H1 (cell line): ENCODE measurements at regions not wholly inside any gene's neighbourhood (a gene's known extent, or its start where the extent isn't known, plus 50 kb on each side); places are given as distances from the start of the nearest gene placed in this dataset.

ENCODE experiments used
- CTCF ChIA-PET: fragments of 300-600 bp; sonication (Branson Sonifier 250); formaldehyde crosslinking; loops from one replicate; lab custom pipeline; 2021; ENCODE audit not compliant: partially characterized antibody; lab: Charles Lee
- POLR2A ChIA-PET: fragments of 300-600 bp; sonication (Branson Sonifier 250); formaldehyde crosslinking; loops from one replicate; lab custom pipeline; 2021; ENCODE audit warnings: inconsistent platforms; ENCODE audit not compliant: partially characterized antibody; lab: Charles Lee
- DNase-seq, 2 experiments: peaks; one replicate each; pipeline versions ENCODE4 v3.0.0 to v3.0.0-alpha.2; 2010 to 2022; ENCODE audit warnings: low spot score in 2 of 2, low read depth in 1 of 2, mixed read lengths in 1 of 2
- FAIRE-seq: peaks from 2 replicates; lab custom pipeline; 2011; peaks lifted over from hg19 to GRCh38; lab: Jason Lieb, UNC
- H2AFZ ChIP-seq: 2 replicates; pipeline ENCODE4 v1.8.1; 2012; ENCODE audit warnings: low read length, inconsistent platforms
- H2AK5ac ChIP-seq: 2 replicates; pipeline ENCODE4 v1.6.1; 2013; ENCODE audit warnings: low read depth, low read length
- H2BK120ac ChIP-seq: replicated peaks from 2 replicates; pipeline ENCODE3; 2013; ENCODE audit warnings: low read depth, low read length, inconsistent platforms
- H2BK12ac ChIP-seq: 2 replicates; pipeline ENCODE4 v1.6.1; 2013; ENCODE audit warnings: low read depth, low read length
- H2BK15ac ChIP-seq: 2 replicates; pipeline ENCODE4 v1.6.1; 2013; ENCODE audit warnings: low read length
- H2BK20ac ChIP-seq: 2 replicates; pipeline ENCODE4 v1.6.1; 2013; ENCODE audit warnings: low read length
- H2BK5ac ChIP-seq: 2 replicates; pipeline ENCODE4 v1.6.1; 2013; ENCODE audit warnings: low read depth, low read length
- H3K14ac ChIP-seq: 2 replicates; pipeline ENCODE4 v1.6.1; 2013; ENCODE audit warnings: inconsistent platforms; ENCODE audit not compliant: insufficient read length
- H3K18ac ChIP-seq: 2 replicates; pipeline ENCODE4 v1.6.1; 2013; ENCODE audit warnings: low read length; ENCODE audit errors: extremely low read depth
- H3K23ac ChIP-seq: 2 replicates; pipeline ENCODE4 v1.6.1; 2013; ENCODE audit warnings: inconsistent platforms; ENCODE audit not compliant: insufficient read length
- H3K23me2 ChIP-seq: 2 replicates; pipeline ENCODE4 v1.6.1; 2013; ENCODE audit warnings: low read depth, low read length
- H3K27ac ChIP-seq: 2 replicates; pipeline ENCODE4 v1.6.1; 2011; ENCODE audit warnings: low read depth, low read length, inconsistent platforms
- H3K27me3 ChIP-seq, 4 experiments: replicated peaks in 1 of 4; 1 replicate in 1 of 4; 2 replicates in 3 of 4; pipeline versions ENCODE4 v1.6.1 to v1.8.1; 2011 to 2013; ENCODE audit warnings: low read length in 3 of 4, mild to moderate bottlenecking in 3 of 4, inconsistent platforms in 2 of 4, mixed read lengths in 2 of 4, moderate library complexity in 1 of 4; ENCODE audit not compliant: control insufficient read depth in 3 of 4, insufficient read depth in 3 of 4; ENCODE audit errors: extremely low read depth in 1 of 4
- H3K36me3 ChIP-seq, 4 experiments: 2 replicates each; pipeline versions ENCODE4 v1.6.1 to v1.8.1; 2011 to 2013; ENCODE audit warnings: mild to moderate bottlenecking in 4 of 4, low read length in 3 of 4, moderate library complexity in 2 of 4, control low read depth in 1 of 4, inconsistent platforms in 1 of 4; ENCODE audit not compliant: insufficient read depth in 4 of 4, control insufficient read depth in 2 of 4
- H3K4ac ChIP-seq: replicated peaks from 2 replicates; pipeline ENCODE3; 2013; ENCODE audit warnings: low read length, low read depth, mixed read lengths, inconsistent platforms; ENCODE audit not compliant: insufficient read length
- H3K4me1 ChIP-seq, 4 experiments: replicated peaks in 1 of 4; 1 replicate in 1 of 4; 2 replicates in 3 of 4; pipeline versions ENCODE4 v1.6.1 to v1.8.1; 2011 to 2013; ENCODE audit warnings: low read length in 3 of 4, inconsistent platforms in 2 of 4, mixed read lengths in 1 of 4; ENCODE audit not compliant: insufficient read depth in 4 of 4, control insufficient read depth in 3 of 4
- H3K4me2 ChIP-seq, 2 experiments: 2 replicates each; pipeline versions ENCODE4 v1.6.1 to v1.8.1; 2011 to 2013; ENCODE audit warnings: low read depth in 2 of 2, low read length in 2 of 2, control low read depth in 1 of 2, inconsistent platforms in 1 of 2, mild to moderate bottlenecking in 1 of 2; ENCODE audit not compliant: insufficient read depth in 1 of 2
- H3K4me3 ChIP-seq, 4 experiments: fragments of 200-600, 300-600 bp in 1 of 4; sonication (generic), shearing (Covaris generic), sonication (Bioruptor Twin) in 1 of 4; 2 replicates each; pipeline versions ENCODE4 v1.5.1 to v1.8.1; 2011 to 2016; ENCODE audit warnings: low read length in 4 of 4, low read depth in 3 of 4, control low read depth in 2 of 4, inconsistent platforms in 2 of 4, mild to moderate bottlenecking in 2 of 4, mixed read lengths in 1 of 4, moderate library complexity in 1 of 4; ENCODE audit not compliant: insufficient read depth in 2 of 4; ENCODE audit errors: extremely low read depth in 1 of 4
- H3K56ac ChIP-seq: replicated peaks from 2 replicates; pipeline ENCODE3; 2013; ENCODE audit warnings: low read depth, mild to moderate bottlenecking, mixed read lengths, low read length, inconsistent platforms; ENCODE audit not compliant: insufficient read length
- H3K79me1 ChIP-seq: 2 replicates; pipeline ENCODE4 v1.6.1; 2013; ENCODE audit warnings: low read depth, low read length, control low read depth
- H3K79me2 ChIP-seq, 2 experiments: 2 replicates each; pipeline versions ENCODE4 v1.6.1 to v1.8.1; 2012 to 2013; ENCODE audit warnings: low read length in 2 of 2, mild to moderate bottlenecking in 2 of 2, inconsistent platforms in 1 of 2; ENCODE audit not compliant: insufficient read depth in 2 of 2, control insufficient read depth in 1 of 2
- H3K9ac ChIP-seq, 4 experiments: replicated peaks in 1 of 4; 1 replicate in 1 of 4; 2 replicates in 3 of 4; pipeline versions ENCODE4 v1.6.1 to v1.8.1; 2011 to 2013; ENCODE audit warnings: low read depth in 3 of 4, low read length in 3 of 4, control low read depth in 2 of 4, mild to moderate bottlenecking in 2 of 4, moderate library complexity in 2 of 4, inconsistent platforms in 1 of 4; ENCODE audit errors: extremely low read depth in 1 of 4
- H3K9me3 ChIP-seq, 2 experiments: 2 replicates each; pipeline versions ENCODE4 v1.6.1 to v1.8.1; 2012 to 2013; ENCODE audit warnings: mild to moderate bottlenecking in 2 of 2, moderate library complexity in 2 of 2, control low read depth in 1 of 2, inconsistent platforms in 1 of 2, low read depth in 1 of 2, low read length in 1 of 2, mixed read lengths in 1 of 2; ENCODE audit not compliant: insufficient read depth in 2 of 2
- H4K20me1 ChIP-seq, 2 experiments: replicated peaks in 1 of 2; 2 replicates each; pipeline versions ENCODE3 to v1.8.1; 2011 to 2013; ENCODE audit warnings: inconsistent platforms in 2 of 2, low read length in 2 of 2, mild to moderate bottlenecking in 1 of 2; ENCODE audit not compliant: insufficient read depth in 2 of 2, control insufficient read depth in 1 of 2
- H4K5ac ChIP-seq: 2 replicates; pipeline ENCODE4 v1.6.1; 2013; ENCODE audit warnings: low read length, low read depth, mixed read lengths, inconsistent platforms; ENCODE audit not compliant: insufficient read length
- H4K8ac ChIP-seq: 2 replicates; pipeline ENCODE4 v1.8.0; 2013; ENCODE audit warnings: mild to moderate bottlenecking, moderate library complexity, low read length, inconsistent platforms; ENCODE audit not compliant: insufficient read depth; ENCODE audit errors: extremely low read depth
- H4K91ac ChIP-seq: replicated peaks from 2 replicates; pipeline ENCODE3; 2013; ENCODE audit warnings: low read length, mixed read lengths, inconsistent platforms; ENCODE audit not compliant: insufficient read length
- NANOG ChIP-seq: IDR thresholded peaks from 2 replicates; pipeline ENCODE4 v1.6.1; 2011; ENCODE audit warnings: low read length, low read depth, mild to moderate bottlenecking, inconsistent platforms; ENCODE audit not compliant: insufficient read depth, poor library complexity, severe bottlenecking
- RNF2 ChIP-seq: fragments of 200-900, 300-1000 bp; sonication (generic); IDR thresholded peaks from 2 replicates; pipeline ENCODE4 v1.7.1; 2016; ENCODE audit warnings: borderline replicate concordance, low read depth, mild to moderate bottlenecking, antibody characterized with exemption, low read length; ENCODE audit not compliant: poor library complexity, severe bottlenecking; ENCODE audit errors: missing control alignments
- WGBS, 2 experiments: shearing (Covaris generic) in 1 of 2; methylation state at CpG; one replicate each; pipeline versions ENCODE4 v1.1.6 to v1.1.7; 2013 to 2015; ENCODE audit warnings: low lambda C conversion rate in 2 of 2, mixed read lengths in 2 of 2, inconsistent platforms in 1 of 2, low coverage in 1 of 2, missing lambda C conversion rate in 1 of 2; ENCODE audit not compliant: insufficient replicate concordance in 2 of 2, insufficient coverage in 1 of 2, insufficient read length in 1 of 2; ENCODE audit errors: extremely low coverage in 1 of 2, missing lambda C conversion rate in 1 of 2; 5-methylcytosine and 5-hydroxymethylcytosine counted together

DNA sequence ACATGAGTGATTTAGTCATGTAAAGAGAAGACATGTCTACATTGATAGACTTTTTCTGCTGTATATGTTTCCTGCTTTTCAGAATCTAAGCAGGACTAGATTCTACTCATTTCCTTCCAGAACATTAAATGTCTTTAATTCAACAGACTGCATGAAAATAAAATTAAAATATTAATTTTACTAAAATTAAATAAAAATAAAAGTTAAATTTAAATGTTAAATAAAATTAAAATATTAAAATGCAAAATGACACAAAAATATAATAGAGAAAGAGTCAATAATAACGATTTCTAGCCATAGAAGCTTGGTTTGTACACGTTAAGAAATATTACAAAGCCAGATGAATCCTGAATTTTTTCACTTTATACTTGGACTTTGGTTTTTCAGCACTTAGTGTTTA lies 552.8 kb upstream of the NR5A2 start:
- Histone ChIP-seq H3K27me3 (no peaks in the 10 kb centered on the region), H3K27ac (no peak overlapping the region), H2BK5ac (no peak overlapping the region), H3K56ac (no peak overlapping the region), H3K18ac (no peak overlapping the region), H3K4me1 (no peaks in the 10 kb centered on the region), H2AFZ (no peak overlapping the region), H3K4ac (no peak overlapping the region), H3K4me2 (no peak overlapping the region), H2BK20ac (no peak overlapping the region), H4K20me1 (no peaks in the 10 kb centered on the region), H3K23me2 (no peaks in the 10 kb centered on the region), H3K14ac (no peak overlapping the region), H3K79me1 (no peaks in the 10 kb centered on the region), H2BK120ac (no peak overlapping the region), H3K9me3 (no peaks in the 10 kb centered on the region), H3K23ac (no peak overlapping the region), H4K5ac (no peak overlapping the region), H4K8ac (no peak overlapping the region), H2BK15ac (no peak overlapping the region), H3K4me3 (no peak overlapping the region), H2AK5ac (no peak overlapping the region), H2BK12ac (no peak overlapping the region), H3K9ac (no peak overlapping the region), H3K79me2 (no peaks in the 10 kb centered on the region), H3K36me3 (no peaks in the 10 kb centered on the region), H4K91ac (no peak overlapping the region)
- ChIA-PET CTCF (interaction anchor here (1.2 to 1.5 kb wide), 2 partner anchors 11 to 53 kb away, joined by 3 to 5 read pairs; no protein-coding TSS in a partner anchor), POLR2A (no interaction called here)
- no peak for FAIRE-seq
- DNase-seq: no peak
- WGBS, 2 experiments: 87% methylated on average over 2 of the region's 2 CpGs; no CpG with 5 or more reads in 1 of the 2 experiments
- TF ChIP-seq RNF2 (no peak), NANOG (no peak)
